ENCODE measurements at regions not wholly inside any gene's neighbourhood (a gene's known extent, or its start where the extent isn't known, plus 50 kb on each side); places are given as distances from the start of the nearest gene placed in this dataset.
"Not testable (repeated sequence)": the region's sequence is repeated elsewhere in the genome, so short reads cannot be mapped to it uniquely, and the experiment has no call there.

DNA sequence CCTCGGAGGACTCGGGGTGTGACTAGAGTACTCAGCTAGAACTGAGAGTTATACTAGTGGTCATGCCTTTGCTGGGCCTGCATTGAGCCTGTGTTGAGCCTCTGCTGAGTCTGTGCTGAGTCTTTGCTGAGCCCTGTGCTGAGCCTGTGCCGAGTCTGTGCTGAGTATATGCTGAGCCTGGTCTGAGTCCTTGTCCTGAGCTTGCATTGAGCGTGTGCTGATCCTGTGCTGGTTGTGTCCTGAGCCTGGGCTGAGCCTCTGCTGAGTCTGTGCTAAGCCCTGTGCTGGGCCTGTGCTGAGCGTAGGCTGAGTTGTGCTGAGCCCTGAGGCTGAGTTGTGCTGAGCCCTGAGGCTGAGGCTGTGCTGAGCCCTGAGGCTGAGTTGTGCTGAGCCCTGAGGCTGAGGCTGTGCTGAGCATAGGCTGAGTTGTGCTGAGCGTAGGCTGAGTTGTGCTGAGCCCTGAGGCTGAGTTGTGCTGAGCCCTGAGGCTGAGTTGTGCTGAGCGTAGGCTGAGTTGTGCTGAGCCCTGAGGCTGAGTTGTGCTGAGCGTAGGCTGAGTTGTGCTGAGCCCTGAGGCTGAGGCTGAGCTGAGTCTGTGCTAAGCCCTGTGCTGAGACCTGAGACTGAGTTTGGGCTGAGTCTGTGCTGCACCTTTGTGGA, 89.4 kb downstream of the MALL start:
- H3K9me3 Mint-ChIP-seq (ENCODE audit: unreplicated experiment); H3K27ac Mint-ChIP-seq (ENCODE audit: unreplicated experiment); H3K27me3 Mint-ChIP-seq (ENCODE audit: unreplicated experiment); H3K4me1 Mint-ChIP-seq (ENCODE audit: unreplicated experiment); H3K4me3 Mint-ChIP-seq (ENCODE audit: unreplicated experiment); H3K36me3 Mint-ChIP-seq (ENCODE audit: unreplicated experiment): not testable (repeated sequence)
- peak; percentile 23 for DNase-seq (ENCODE audit: extremely low spot score, unreplicated experiment)

DNA sequence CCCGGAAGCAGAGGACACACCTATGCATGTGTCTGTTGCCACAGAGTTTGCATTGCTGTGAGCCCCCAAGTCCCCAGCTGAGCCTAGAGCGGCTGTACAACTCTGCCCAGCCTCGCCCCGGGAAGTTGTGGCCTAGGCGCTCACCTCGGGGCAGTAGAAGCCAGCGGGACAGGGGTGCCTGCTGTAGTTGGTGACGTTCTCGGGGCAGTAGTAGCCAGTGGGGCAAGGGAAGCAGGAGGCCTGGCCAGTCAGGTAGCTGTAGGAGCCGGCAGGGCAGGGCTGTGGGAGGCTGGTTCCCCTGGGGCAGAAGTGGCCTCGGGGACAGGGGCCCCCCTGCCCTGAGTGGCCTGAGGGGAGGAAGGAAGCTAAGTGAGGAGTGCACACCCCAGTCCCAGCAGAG, 87.2 kb downstream of the MALL start:
- not testable (repeated sequence) for H3K36me3 Mint-ChIP-seq (ENCODE audit: unreplicated experiment); H3K9me3 Mint-ChIP-seq (ENCODE audit: unreplicated experiment); H3K4me1 Mint-ChIP-seq (ENCODE audit: unreplicated experiment); H3K27ac Mint-ChIP-seq (ENCODE audit: unreplicated experiment); H3K27me3 Mint-ChIP-seq (ENCODE audit: unreplicated experiment); H3K4me3 Mint-ChIP-seq (ENCODE audit: unreplicated experiment)
- DNase-seq (ENCODE audit: extremely low spot score, unreplicated experiment) = peak; percentile 73

DNA sequence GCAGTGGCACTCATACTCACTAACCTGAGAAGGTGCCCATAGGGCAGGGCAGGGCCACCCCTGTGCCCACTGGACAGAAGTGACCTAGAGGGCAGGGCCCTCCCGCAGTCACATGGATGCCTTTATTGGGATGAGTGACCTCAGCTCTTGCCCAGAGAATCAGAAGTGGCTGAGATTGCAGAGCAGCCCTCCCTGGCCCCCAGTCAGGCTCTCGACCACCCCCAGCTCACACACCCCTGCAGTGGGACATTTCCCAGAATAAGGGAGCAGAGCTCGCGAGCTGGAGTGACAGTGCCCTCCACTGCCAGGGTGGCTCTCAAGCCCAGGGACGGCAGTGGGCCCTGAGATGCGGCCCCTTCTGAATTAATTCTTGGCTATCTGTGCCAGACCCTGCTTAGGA, 84.7 kb downstream of the MALL start:
- not testable (repeated sequence) for H3K27me3 Mint-ChIP-seq (ENCODE audit: unreplicated experiment); H3K4me1 Mint-ChIP-seq (ENCODE audit: unreplicated experiment); H3K27ac Mint-ChIP-seq (ENCODE audit: unreplicated experiment); H3K4me3 Mint-ChIP-seq (ENCODE audit: unreplicated experiment); H3K36me3 Mint-ChIP-seq (ENCODE audit: unreplicated experiment); H3K9me3 Mint-ChIP-seq (ENCODE audit: unreplicated experiment)
- peak; percentile 65 for DNase-seq (ENCODE audit: extremely low spot score, unreplicated experiment)

DNA sequence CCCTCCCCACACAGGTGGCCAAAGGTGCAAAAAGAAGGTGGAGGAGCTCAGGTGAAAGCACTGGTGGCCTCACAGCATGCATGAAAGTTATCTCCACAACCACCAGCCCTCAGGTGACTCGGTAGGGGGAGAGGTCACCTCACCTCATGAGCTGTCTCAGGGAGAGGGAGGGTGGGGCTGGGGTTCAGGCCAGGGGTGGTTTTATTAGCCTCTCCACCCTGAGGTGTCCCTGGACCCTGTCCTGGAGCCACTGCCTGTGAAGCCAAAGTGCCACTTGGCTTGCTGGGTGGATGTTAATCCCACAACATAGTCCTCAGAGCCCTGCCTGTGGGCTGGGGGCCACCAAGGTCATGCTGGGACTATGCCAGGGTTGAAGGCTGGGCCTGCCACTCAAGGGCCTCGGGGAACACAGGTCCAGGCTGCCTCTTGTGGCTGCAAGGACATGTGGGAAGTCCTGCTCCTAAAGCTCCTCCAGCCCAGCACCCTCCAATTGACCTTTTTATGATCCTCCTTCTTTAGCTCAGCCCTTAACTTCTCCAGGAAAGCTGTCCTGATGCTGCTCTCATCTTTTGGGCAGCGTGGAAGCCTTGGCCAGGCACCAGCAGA, 83.8 kb downstream of the MALL start:
- not testable (repeated sequence) for H3K9me3 Mint-ChIP-seq (ENCODE audit: unreplicated experiment); H3K36me3 Mint-ChIP-seq (ENCODE audit: unreplicated experiment); DNase-seq (ENCODE audit: extremely low spot score, unreplicated experiment); H3K27ac Mint-ChIP-seq (ENCODE audit: unreplicated experiment); H3K27me3 Mint-ChIP-seq (ENCODE audit: unreplicated experiment); H3K4me1 Mint-ChIP-seq (ENCODE audit: unreplicated experiment); H3K4me3 Mint-ChIP-seq (ENCODE audit: unreplicated experiment)

All from osteocyte (in vitro differentiated cells).